Panc1 (cell line): ENCODE measurements at regions not wholly inside any gene's neighbourhood (a gene's known extent, or its start where the extent isn't known, plus 50 kb on each side); places are given as distances from the start of the nearest gene placed in this dataset.

ENCODE experiments used
- CTCF ChIP-seq: fragments of 450-650 bp; IDR thresholded peaks from 2 replicates; pipeline ENCODE4 v1.5.1; 2017; ENCODE audit warnings: mild to moderate bottlenecking
- POLR2AphosphoS5 ChIP-seq: IDR thresholded peaks from 2 replicates; pipeline ENCODE4 v1.6.1; 2012; ENCODE audit warnings: mild to moderate bottlenecking, low read depth, low read length, moderate library complexity
- SIN3A ChIP-seq: IDR thresholded peaks from 2 replicates; pipeline ENCODE4 v1.6.1; 2012; ENCODE audit warnings: low read depth, mild to moderate bottlenecking, low read length, moderate library complexity, borderline replicate concordance; ENCODE audit not compliant: insufficient read depth
- TF ChIP-seq, protein P1 (sequence below), 2 experiments: IDR thresholded peaks; 2 replicates each; pipeline ENCODE4 v1.6.1; 2011 to 2012; ENCODE audit warnings: low read depth in 2 of 2, control low read depth in 1 of 2, low read length in 1 of 2, mild to moderate bottlenecking in 1 of 2, moderate library complexity in 1 of 2; ENCODE audit not compliant: insufficient read depth in 1 of 2

- no peak for TF ChIP-seq CTCF
- no peak for TF ChIP-seq SIN3A
- TF ChIP-seq, protein P1, sequence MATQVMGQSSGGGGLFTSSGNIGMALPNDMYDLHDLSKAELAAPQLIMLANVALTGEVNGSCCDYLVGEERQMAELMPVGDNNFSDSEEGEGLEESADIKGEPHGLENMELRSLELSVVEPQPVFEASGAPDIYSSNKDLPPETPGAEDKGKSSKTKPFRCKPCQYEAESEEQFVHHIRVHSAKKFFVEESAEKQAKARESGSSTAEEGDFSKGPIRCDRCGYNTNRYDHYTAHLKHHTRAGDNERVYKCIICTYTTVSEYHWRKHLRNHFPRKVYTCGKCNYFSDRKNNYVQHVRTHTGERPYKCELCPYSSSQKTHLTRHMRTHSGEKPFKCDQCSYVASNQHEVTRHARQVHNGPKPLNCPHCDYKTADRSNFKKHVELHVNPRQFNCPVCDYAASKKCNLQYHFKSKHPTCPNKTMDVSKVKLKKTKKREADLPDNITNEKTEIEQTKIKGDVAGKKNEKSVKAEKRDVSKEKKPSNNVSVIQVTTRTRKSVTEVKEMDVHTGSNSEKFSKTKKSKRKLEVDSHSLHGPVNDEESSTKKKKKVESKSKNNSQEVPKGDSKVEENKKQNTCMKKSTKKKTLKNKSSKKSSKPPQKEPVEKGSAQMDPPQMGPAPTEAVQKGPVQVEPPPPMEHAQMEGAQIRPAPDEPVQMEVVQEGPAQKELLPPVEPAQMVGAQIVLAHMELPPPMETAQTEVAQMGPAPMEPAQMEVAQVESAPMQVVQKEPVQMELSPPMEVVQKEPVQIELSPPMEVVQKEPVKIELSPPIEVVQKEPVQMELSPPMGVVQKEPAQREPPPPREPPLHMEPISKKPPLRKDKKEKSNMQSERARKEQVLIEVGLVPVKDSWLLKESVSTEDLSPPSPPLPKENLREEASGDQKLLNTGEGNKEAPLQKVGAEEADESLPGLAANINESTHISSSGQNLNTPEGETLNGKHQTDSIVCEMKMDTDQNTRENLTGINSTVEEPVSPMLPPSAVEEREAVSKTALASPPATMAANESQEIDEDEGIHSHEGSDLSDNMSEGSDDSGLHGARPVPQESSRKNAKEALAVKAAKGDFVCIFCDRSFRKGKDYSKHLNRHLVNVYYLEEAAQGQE (IDR thresholded peaks at IDR 0.05; ENCODE audit: insufficient read depth in 1 of 2, low read depth in 2 of 2, low read length in 1 of 2): no peak
- no peak for TF ChIP-seq POLR2AphosphoS5
These were observed 210.3 kb downstream of the SREK1 start for GRCh38 chr5:66354422-66354821.
